Right atrium auricular region (tissue), 2 donors: ENCODE measurements at regions not wholly inside any gene's neighbourhood (a gene's known extent, or its start where the extent isn't known, plus 50 kb on each side); places are given as distances from the start of the nearest gene placed in this dataset.

ENCODE experiments used
- DNase-seq: peaks from one replicate; pipeline ENCODE4 v3.0.0-alpha.2; 2019; ENCODE audit warnings: low spot score
- H3K27ac ChIP-seq, 2 donors: fragments of 200-600 bp; sonication (generic); 1 replicate in 1 of 2; 2 replicates in 1 of 2; pipeline ENCODE4 v1.5.1; 2016 to 2019
- H3K27me3 ChIP-seq, 2 donors: fragments of 200-600 bp; sonication (generic); one replicate each; pipeline versions ENCODE4 v1.5.1 to v1.6.0; 2017 to 2019
- H3K36me3 ChIP-seq: fragments of 200-600 bp; sonication (generic); one replicate; pipeline ENCODE4 v1.5.1; 2016
- H3K4me1 ChIP-seq, 2 donors: fragments of 200-600 bp; sonication (generic); one replicate each; pipeline versions ENCODE4 v1.5.1 to v1.6.0; 2017 to 2019
- H3K4me3 ChIP-seq, 2 donors: fragments of 200-600 bp; sonication (generic); 1 replicate in 1 of 2; 2 replicates in 1 of 2; pipeline ENCODE4 v1.5.1; 2017 to 2019; ENCODE audit warnings: mild to moderate bottlenecking in 1 of 2, moderate library complexity in 1 of 2
- H3K9me3 ChIP-seq, 2 donors: fragments of 200-600 bp; sonication (generic); one replicate each; pipeline ENCODE4 v1.5.1; 2019
- TF ChIP-seq, protein P1 (sequence below), 2 donors: fragments of 200-600 bp; sonication (generic); IDR thresholded peaks; one replicate each; pipeline ENCODE4 v1.5.1; 2019; ENCODE audit warnings: antibody characterized with exemption in 2 of 2

DNA sequence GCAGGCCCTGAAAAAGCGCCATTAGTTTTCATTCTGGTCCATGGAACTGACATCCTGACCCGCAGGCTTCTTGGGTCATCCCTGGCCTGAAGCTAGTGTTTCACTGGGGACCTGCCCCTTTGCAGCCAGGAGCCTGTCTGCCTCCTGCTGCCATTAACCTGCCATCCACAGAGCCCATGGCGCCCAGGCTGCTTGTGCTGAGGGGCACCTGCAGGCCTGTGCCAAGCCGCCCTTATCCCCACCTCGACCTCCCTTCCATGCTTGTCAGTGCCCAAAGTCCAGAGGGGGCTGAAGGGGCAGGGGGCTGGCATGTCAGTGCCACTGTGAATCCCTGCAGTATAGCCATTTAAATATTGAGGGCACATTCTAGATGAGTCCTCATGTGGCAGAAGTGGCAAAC lies 207.6 kb upstream of the USP25 start:
- Histone ChIP-seq H3K9me3 (no peaks in the 10 kb centered on the region), H3K27ac (no peak overlapping the region), H3K27me3 (no peaks in the 10 kb centered on the region), H3K4me1 (no peaks in the 10 kb centered on the region), H3K36me3 (no peaks in the 10 kb centered on the region), H3K4me3 (no peak overlapping the region)
- TF ChIP-seq, protein P1, sequence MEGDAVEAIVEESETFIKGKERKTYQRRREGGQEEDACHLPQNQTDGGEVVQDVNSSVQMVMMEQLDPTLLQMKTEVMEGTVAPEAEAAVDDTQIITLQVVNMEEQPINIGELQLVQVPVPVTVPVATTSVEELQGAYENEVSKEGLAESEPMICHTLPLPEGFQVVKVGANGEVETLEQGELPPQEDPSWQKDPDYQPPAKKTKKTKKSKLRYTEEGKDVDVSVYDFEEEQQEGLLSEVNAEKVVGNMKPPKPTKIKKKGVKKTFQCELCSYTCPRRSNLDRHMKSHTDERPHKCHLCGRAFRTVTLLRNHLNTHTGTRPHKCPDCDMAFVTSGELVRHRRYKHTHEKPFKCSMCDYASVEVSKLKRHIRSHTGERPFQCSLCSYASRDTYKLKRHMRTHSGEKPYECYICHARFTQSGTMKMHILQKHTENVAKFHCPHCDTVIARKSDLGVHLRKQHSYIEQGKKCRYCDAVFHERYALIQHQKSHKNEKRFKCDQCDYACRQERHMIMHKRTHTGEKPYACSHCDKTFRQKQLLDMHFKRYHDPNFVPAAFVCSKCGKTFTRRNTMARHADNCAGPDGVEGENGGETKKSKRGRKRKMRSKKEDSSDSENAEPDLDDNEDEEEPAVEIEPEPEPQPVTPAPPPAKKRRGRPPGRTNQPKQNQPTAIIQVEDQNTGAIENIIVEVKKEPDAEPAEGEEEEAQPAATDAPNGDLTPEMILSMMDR (IDR thresholded peaks at IDR 0.05): no peak
- no peak for DNase-seq

DNA sequence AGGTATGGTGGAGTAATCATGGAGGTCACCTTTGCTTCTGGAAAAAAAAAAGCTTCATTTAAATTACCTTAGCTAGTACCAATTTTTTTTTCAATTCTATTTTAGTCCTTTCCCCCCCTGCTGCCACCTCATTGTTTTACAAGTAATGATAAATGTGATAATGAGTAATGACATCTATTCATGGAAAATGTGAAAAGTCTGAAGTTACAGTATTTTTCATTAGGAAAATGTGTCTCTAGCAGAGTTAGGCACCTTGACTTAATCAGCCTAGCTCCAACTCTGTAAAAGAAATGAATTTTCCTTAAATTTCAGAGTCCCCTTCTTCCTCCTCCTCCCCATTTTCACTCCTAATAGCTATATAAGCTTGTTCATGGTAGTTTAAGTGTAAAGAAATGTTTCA lies 204.9 kb upstream of the USP25 start:
- no peak overlapping the region for H3K4me3 ChIP-seq
- H3K27me3 ChIP-seq: no peaks in the 10 kb centered on the region
- TF ChIP-seq, protein P1 (IDR thresholded peaks at IDR 0.05): no peak
- H3K9me3 ChIP-seq: no peaks in the 10 kb centered on the region
- H3K36me3 ChIP-seq: no peaks in the 10 kb centered on the region
- DNase-seq: no peak
- no peaks in the 10 kb centered on the region for H3K4me1 ChIP-seq
- H3K27ac ChIP-seq: no peak overlapping the region

DNA sequence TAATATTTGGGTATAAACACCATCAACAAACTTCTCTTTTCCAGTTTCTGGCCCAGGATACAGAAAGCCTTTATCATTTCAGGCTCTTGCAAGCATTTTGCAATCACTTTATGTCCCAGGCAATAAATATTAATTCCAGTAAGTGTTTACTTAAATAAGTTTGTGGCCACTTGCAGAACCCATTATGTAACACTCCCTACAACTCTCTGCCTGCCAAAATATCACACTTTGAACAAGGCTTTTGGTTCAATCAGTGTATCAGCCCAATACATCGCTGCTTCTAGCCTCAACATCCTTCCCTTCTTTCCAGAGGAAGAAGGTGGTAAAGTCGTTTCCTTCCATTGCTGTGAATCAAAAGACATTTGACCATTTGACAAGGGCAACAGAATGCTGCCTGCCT lies 203.0 kb upstream of the USP25 start:
- DNase-seq: no peak
- TF ChIP-seq, protein P1 (IDR thresholded peaks at IDR 0.05): no peak
- Histone ChIP-seq H3K4me1 (no peaks in the 10 kb centered on the region), H3K27ac (no peak overlapping the region), H3K36me3 (no peaks in the 10 kb centered on the region), H3K4me3 (no peak overlapping the region), H3K27me3 (no peaks in the 10 kb centered on the region), H3K9me3 (no peaks in the 10 kb centered on the region)

DNA sequence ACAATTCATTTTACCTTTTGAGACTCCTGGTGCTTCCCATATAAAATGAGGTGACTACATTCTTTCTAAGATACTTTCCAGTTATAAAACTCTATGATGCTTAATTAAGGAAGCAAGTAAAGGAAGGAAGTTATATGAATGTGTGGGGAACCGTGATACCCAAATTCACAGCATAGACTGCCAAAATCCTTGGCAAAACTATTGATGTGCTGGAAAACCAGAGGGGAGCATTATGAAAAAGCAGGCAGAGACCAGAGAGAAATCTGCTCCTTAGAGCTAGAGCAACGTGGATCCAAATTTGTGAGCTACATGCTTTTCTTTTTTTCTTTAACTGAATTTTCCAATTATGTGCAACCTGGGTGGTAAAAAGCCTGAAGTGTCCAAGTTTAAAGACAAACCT lies 201.4 kb upstream of the USP25 start:
- DNase-seq: no peak
- Histone ChIP-seq H3K27ac (no peak overlapping the region), H3K27me3 (no peaks in the 10 kb centered on the region), H3K9me3 (no peaks in the 10 kb centered on the region), H3K4me1 (no peaks in the 10 kb centered on the region), H3K4me3 (no peak overlapping the region), H3K36me3 (no peaks in the 10 kb centered on the region)
- TF ChIP-seq, protein P1 (IDR thresholded peaks at IDR 0.05): no peak

DNA sequence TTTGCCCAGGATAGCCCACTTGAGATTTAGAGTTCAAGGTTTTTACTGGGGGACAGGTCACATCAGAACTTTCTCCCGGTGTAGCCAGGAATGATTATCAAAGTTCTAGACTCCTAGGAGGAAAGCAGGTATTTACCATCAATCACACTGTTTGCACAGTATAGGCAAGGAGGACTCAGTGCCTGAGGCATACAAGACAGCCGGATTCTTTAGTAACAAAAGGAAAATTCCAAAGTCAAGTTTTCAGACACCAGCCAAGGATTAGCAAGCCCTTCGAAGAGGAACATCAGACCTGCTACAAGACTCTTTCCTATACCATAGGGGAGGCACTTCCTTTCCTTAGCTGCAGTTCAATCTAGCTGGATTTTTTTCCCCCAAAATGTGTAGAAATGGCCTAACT lies 197.8 kb upstream of the USP25 start:
- TF ChIP-seq, protein P1 (IDR thresholded peaks at IDR 0.05): no peak
- Histone ChIP-seq H3K27ac (no peak overlapping the region), H3K4me3 (no peak overlapping the region), H3K27me3 (no peaks in the 10 kb centered on the region), H3K4me1 (no peaks in the 10 kb centered on the region), H3K36me3 (no peaks in the 10 kb centered on the region), H3K9me3 (no peaks in the 10 kb centered on the region)
- DNase-seq: no peak

DNA sequence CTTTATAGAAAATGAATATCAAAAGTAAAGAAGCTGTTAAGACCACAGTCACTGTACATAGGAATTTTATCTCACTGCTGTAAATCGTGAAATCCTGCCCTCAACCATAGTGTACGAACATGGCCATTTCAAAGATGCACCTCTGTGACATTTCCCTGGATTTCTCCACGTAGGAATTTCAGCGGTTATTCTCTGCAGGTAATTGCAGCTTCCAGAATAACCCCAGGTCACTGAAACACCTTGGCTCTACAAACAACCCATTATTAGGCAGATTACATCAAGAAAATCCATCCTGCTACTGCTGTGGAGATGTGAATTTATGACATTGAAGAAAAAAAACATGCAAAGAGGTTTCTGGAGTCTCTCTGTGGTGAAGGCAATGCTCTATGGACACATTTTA lies 196.2 kb upstream of the USP25 start:
- Histone ChIP-seq H3K27me3 (no peaks in the 10 kb centered on the region), H3K4me3 (no peak overlapping the region), H3K27ac (no peak overlapping the region), H3K4me1 (no peaks in the 10 kb centered on the region), H3K36me3 (no peaks in the 10 kb centered on the region), H3K9me3 (no peaks in the 10 kb centered on the region)
- no peak for DNase-seq
- TF ChIP-seq, protein P1 (IDR thresholded peaks at IDR 0.05): no peak
